HEK293 (cell line): ENCODE measurements at regions not wholly inside any gene's neighbourhood (a gene's known extent, or its start where the extent isn't known, plus 50 kb on each side); places are given as distances from the start of the nearest gene placed in this dataset.

Experiments
- CTCF ChIA-PET: fragments of 350-600 bp; formaldehyde crosslinking; extraction: SDS; loops from one replicate; lab custom pipeline; 2021; ENCODE audit warnings: antibody characterized with exemption; lab: Yijun Ruan, JAX
- POLR2A ChIA-PET: fragments of 300-600 bp; formaldehyde crosslinking; extraction: SDS; loops from one replicate; lab custom pipeline; 2020; ENCODE audit warnings: antibody characterized with exemption, inconsistent platforms; lab: Yijun Ruan, JAX
- H3K27ac ChIP-seq: fragments of 200-500 bp; sonication (Bioruptor generic); 2 replicates; pipeline ENCODE4 v1.5.1; 2014; ENCODE audit warnings: low read depth, low read length, control low read depth, inconsistent platforms; ENCODE audit errors: extremely low read depth
- H3K36me3 ChIP-seq, 2 experiments: fragments of 200-500 bp in 1 of 2; sonication (Bioruptor generic) in 1 of 2; 1 replicate in 1 of 2; 2 replicates in 1 of 2; pipeline ENCODE4 v1.5.1; 2014 to 2017; ENCODE audit warnings: inconsistent platforms in 2 of 2, low read length in 2 of 2; ENCODE audit not compliant: control insufficient read depth in 2 of 2, insufficient read depth in 1 of 2
- H3K4me1 ChIP-seq: fragments of 200-500 bp; sonication (Bioruptor generic); 2 replicates; pipeline ENCODE4 v1.5.1; 2014; ENCODE audit warnings: mild to moderate bottlenecking, low read length, inconsistent platforms; ENCODE audit not compliant: control insufficient read depth, insufficient read depth
- H3K4me3 ChIP-seq: 2 replicates; pipeline ENCODE4 v1.5.1; 2011; ENCODE audit warnings: low read depth, mild to moderate bottlenecking, control low read depth, low read length, moderate library complexity
- H3K9me3 ChIP-seq: fragments of 200-500 bp; sonication (Bioruptor generic); 2 replicates; pipeline ENCODE4 v1.5.1; 2014; ENCODE audit warnings: low read depth, low read length, inconsistent platforms; ENCODE audit not compliant: control insufficient read depth, insufficient read depth
- EGR2 ChIP-seq: fragments of 450-650 bp; formaldehyde crosslinking; IDR thresholded peaks from 2 replicates; pipeline ENCODE4 v1.5.1; 2016; ENCODE audit warnings: low read depth, missing biosample characterization, missing genetic modification characterization
- HOXA7 ChIP-seq: sonication (generic); formaldehyde crosslinking; IDR thresholded peaks from 2 replicates; pipeline ENCODE4 v1.8.1; 2022; ENCODE audit warnings: missing genetic modification reagents, borderline replicate concordance
- KLF1 ChIP-seq: fragments of 450-650 bp; formaldehyde crosslinking; IDR thresholded peaks from 2 replicates; pipeline ENCODE4 v1.5.1; 2016; ENCODE audit warnings: missing biosample characterization, missing genetic modification characterization
- KLF10 ChIP-seq: fragments of 450-650 bp; IDR thresholded peaks from 2 replicates; pipeline ENCODE4 v1.5.1; 2018; ENCODE audit warnings: missing biosample characterization, mild to moderate bottlenecking, missing genetic modification characterization
- OVOL3 ChIP-seq: fragments of 450-650 bp; formaldehyde crosslinking; IDR thresholded peaks from 2 replicates; pipeline ENCODE4 v1.5.1; 2016; ENCODE audit warnings: missing biosample characterization, missing genetic modification characterization
- PBX3 ChIP-seq: sonication (generic); formaldehyde crosslinking; IDR thresholded peaks from 2 replicates; pipeline ENCODE4 v1.8.1; 2022; ENCODE audit warnings: mild to moderate bottlenecking, moderate library complexity, missing genetic modification reagents
- SCRT1 ChIP-seq: fragments of 450-650 bp; formaldehyde crosslinking; IDR thresholded peaks from 2 replicates; pipeline ENCODE4 v1.5.1; 2016; ENCODE audit warnings: missing biosample characterization, missing genetic modification characterization, borderline replicate concordance
- ZBTB8A ChIP-seq: fragments of 450-650 bp; formaldehyde crosslinking; IDR thresholded peaks from 2 replicates; pipeline ENCODE4 v1.5.1; 2016; ENCODE audit warnings: missing biosample characterization, missing genetic modification characterization
- ZNF112 ChIP-seq: fragments of 450-650 bp; formaldehyde crosslinking; IDR thresholded peaks from 2 replicates; pipeline ENCODE4 v1.5.0; 2017; ENCODE audit warnings: missing biosample characterization, missing genetic modification characterization
- ZNF2 ChIP-seq: fragments of 450-650 bp; formaldehyde crosslinking; IDR thresholded peaks from 2 replicates; pipeline ENCODE4 v1.5.1; 2016; ENCODE audit warnings: missing biosample characterization, missing genetic modification characterization
- ZNF24 ChIP-seq: fragments of 450-650 bp; formaldehyde crosslinking; IDR thresholded peaks from 2 replicates; pipeline ENCODE4 v1.5.1; 2016; ENCODE audit warnings: missing biosample characterization, missing genetic modification characterization
- ZNF280C ChIP-seq: fragments of 450-650 bp; formaldehyde crosslinking; IDR thresholded peaks from 2 replicates; pipeline ENCODE4 v1.5.1; 2016; ENCODE audit warnings: missing biosample characterization, missing genetic modification characterization
- ZNF394 ChIP-seq: fragments of 450-650 bp; formaldehyde crosslinking; IDR thresholded peaks from 2 replicates; pipeline ENCODE4 v1.5.1; 2016; ENCODE audit warnings: missing biosample characterization, missing genetic modification characterization, mild to moderate bottlenecking, moderate library complexity, borderline replicate concordance
- ZNF473 ChIP-seq: fragments of 450-650 bp; formaldehyde crosslinking; IDR thresholded peaks from 2 replicates; pipeline ENCODE4 v1.5.1; 2017; ENCODE audit warnings: missing biosample characterization, missing genetic modification characterization
- ZNF571 ChIP-seq: fragments of 450-650 bp; formaldehyde crosslinking; IDR thresholded peaks from 2 replicates; pipeline ENCODE4 v1.5.0; 2017; ENCODE audit warnings: missing biosample characterization, missing genetic modification characterization
- ZNF645 ChIP-seq: fragments of 450-650 bp; formaldehyde crosslinking; IDR thresholded peaks from 2 replicates; pipeline ENCODE4; 2016; ENCODE audit warnings: missing biosample characterization, missing genetic modification characterization
- ZNF747 ChIP-seq: fragments of 450-650 bp; formaldehyde crosslinking; IDR thresholded peaks from 2 replicates; pipeline ENCODE4 v1.5.1; 2016; ENCODE audit warnings: missing biosample characterization, missing genetic modification characterization
- ZNF76 ChIP-seq: fragments of 450-650 bp; formaldehyde crosslinking; IDR thresholded peaks from 2 replicates; pipeline ENCODE4; 2016; ENCODE audit warnings: low read depth, missing biosample characterization, missing genetic modification characterization, borderline replicate concordance
- ZNF776 ChIP-seq: fragments of 450-650 bp; formaldehyde crosslinking; IDR thresholded peaks from 2 replicates; pipeline ENCODE4 v1.5.0; 2017; ENCODE audit warnings: missing biosample characterization, missing genetic modification characterization, borderline replicate concordance
- TF ChIP-seq, protein P1 (sequence below): fragments of 450-650 bp; formaldehyde crosslinking; IDR thresholded peaks from 2 replicates; pipeline ENCODE4 v1.5.1; 2017; ENCODE audit warnings: missing biosample characterization, missing genetic modification characterization
- TF ChIP-seq, protein P2 (sequence below): fragments of 450-650 bp; formaldehyde crosslinking; IDR thresholded peaks from 2 replicates; pipeline ENCODE4 v1.5.1; 2017; ENCODE audit warnings: missing biosample characterization, missing genetic modification characterization
- TF ChIP-seq, protein P3 (sequence below): fragments of 450-650 bp; formaldehyde crosslinking; conservative IDR thresholded peaks from 2 replicates; pipeline ENCODE4 v1.5.1; 2016; ENCODE audit warnings: low read depth, missing biosample characterization, missing genetic modification characterization

DNA sequence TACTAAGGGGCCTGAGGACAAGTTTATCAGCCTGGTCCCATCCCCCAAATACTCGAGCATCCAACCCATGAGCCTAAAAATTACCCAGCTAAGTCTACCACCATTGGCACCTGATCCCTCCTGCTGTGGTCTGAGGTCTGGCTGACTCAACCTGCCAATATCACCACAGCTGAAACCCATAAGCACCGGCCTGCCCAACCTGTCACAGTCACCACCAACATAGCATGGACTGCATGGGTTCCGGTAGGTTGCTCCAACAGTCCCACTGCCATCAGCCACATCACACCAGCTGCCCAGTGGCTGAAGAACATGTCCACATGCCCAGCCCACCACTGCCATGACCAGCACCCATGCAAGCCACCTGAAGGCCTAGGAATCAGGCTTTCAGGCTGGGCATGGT, 495.0 kb downstream of the PRELID2 start:
- CTCF ChIA-PET = no interaction called here

DNA sequence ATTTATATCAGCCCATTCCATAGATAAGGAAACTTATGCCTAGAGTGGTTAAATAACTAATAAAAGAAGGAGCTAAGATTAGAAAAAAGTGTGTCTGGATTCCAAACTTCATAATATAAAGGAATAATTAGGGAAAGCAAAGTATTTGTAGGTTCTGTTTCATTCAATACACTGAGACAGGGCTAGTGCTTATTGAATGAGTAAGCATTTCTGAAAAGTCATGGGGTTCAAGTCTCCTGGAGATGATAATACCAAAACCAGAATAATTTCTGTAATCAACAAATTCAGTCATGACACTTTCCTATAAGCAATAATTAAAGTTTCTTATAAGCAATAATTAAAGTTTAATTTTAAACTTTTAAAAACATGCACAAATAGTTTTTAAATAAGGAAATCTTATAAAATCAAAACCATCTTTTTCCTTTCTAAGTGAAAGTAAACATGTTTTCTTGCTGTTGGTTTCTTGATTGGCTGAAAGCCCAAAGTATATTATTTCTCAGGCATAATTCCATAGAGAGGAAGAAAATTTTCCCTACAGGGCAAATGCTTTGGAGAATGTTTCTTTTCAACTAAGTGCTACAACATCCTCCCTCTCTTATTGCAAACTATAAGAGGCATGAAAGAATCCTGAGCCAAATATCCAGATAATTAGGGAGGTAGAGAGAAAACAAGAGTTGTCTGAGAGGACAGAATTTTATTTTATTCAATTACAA, 510.2 kb downstream of the PRELID2 start:
- Histone ChIP-seq H3K36me3 (no peaks in the 10 kb centered on the region), H3K9me3 (no peaks in the 10 kb centered on the region), H3K27ac (no peak overlapping the region), H3K4me3 (no peak overlapping the region), H3K4me1 (no peaks in the 10 kb centered on the region)
- POLR2A ChIA-PET = no interaction called here
- CTCF ChIA-PET = interaction anchor here (1.2 kb wide), 1 partner anchor 22 kb away, joined by 4 read pairs; no protein-coding TSS in a partner anchor
- TF ChIP-seq OVOL3 (tag by site-specific recombination) = no peak
- TF ChIP-seq SCRT1 (tag by site-specific recombination) = no peak
- no peak for TF ChIP-seq ZNF776 (tag by site-specific recombination)
- TF ChIP-seq EGR2 (tag by site-specific recombination) = no peak
- no peak for TF ChIP-seq ZNF645
- TF ChIP-seq PBX3 (CRISPR knock-in tag) = no peak
- TF ChIP-seq ZNF2 (tag by site-specific recombination) = no peak
- TF ChIP-seq, all 188 proteins: peak for 0

More for the DNA sequence above, 495.0 kb downstream of the PRELID2 start:
- no peaks in the 10 kb centered on the region for H3K9me3 ChIP-seq
- no peaks in the 10 kb centered on the region for H3K4me1 ChIP-seq
- no peaks in the 10 kb centered on the region for H3K36me3 ChIP-seq
- no peak for TF ChIP-seq KLF1 (tag by site-specific recombination)
- no peak for TF ChIP-seq ZNF112
- no peak for TF ChIP-seq ZNF747 (tag by site-specific recombination)
- no peak for TF ChIP-seq ZNF24 (tag by site-specific recombination)
- no peak for TF ChIP-seq ZNF76 (tag by site-specific recombination)
- TF ChIP-seq, protein P1, sequence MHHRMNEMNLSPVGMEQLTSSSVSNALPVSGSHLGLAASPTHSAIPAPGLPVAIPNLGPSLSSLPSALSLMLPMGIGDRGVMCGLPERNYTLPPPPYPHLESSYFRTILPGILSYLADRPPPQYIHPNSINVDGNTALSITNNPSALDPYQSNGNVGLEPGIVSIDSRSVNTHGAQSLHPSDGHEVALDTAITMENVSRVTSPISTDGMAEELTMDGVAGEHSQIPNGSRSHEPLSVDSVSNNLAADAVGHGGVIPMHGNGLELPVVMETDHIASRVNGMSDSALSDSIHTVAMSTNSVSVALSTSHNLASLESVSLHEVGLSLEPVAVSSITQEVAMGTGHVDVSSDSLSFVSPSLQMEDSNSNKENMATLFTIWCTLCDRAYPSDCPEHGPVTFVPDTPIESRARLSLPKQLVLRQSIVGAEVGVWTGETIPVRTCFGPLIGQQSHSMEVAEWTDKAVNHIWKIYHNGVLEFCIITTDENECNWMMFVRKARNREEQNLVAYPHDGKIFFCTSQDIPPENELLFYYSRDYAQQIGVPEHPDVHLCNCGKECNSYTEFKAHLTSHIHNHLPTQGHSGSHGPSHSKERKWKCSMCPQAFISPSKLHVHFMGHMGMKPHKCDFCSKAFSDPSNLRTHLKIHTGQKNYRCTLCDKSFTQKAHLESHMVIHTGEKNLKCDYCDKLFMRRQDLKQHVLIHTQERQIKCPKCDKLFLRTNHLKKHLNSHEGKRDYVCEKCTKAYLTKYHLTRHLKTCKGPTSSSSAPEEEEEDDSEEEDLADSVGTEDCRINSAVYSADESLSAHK (tag by site-specific recombination) = no peak
- TF ChIP-seq, protein P2, sequence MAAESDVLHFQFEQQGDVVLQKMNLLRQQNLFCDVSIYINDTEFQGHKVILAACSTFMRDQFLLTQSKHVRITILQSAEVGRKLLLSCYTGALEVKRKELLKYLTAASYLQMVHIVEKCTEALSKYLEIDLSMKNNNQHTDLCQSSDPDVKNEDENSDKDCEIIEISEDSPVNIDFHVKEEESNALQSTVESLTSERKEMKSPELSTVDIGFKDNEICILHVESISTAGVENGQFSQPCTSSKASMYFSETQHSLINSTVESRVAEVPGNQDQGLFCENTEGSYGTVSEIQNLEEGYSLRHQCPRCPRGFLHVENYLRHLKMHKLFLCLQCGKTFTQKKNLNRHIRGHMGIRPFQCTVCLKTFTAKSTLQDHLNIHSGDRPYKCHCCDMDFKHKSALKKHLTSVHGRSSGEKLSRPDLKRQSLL (tag by site-specific recombination) = no peak
- no peak for TF ChIP-seq ZBTB8A (tag by site-specific recombination)
- TF ChIP-seq, protein P3, sequence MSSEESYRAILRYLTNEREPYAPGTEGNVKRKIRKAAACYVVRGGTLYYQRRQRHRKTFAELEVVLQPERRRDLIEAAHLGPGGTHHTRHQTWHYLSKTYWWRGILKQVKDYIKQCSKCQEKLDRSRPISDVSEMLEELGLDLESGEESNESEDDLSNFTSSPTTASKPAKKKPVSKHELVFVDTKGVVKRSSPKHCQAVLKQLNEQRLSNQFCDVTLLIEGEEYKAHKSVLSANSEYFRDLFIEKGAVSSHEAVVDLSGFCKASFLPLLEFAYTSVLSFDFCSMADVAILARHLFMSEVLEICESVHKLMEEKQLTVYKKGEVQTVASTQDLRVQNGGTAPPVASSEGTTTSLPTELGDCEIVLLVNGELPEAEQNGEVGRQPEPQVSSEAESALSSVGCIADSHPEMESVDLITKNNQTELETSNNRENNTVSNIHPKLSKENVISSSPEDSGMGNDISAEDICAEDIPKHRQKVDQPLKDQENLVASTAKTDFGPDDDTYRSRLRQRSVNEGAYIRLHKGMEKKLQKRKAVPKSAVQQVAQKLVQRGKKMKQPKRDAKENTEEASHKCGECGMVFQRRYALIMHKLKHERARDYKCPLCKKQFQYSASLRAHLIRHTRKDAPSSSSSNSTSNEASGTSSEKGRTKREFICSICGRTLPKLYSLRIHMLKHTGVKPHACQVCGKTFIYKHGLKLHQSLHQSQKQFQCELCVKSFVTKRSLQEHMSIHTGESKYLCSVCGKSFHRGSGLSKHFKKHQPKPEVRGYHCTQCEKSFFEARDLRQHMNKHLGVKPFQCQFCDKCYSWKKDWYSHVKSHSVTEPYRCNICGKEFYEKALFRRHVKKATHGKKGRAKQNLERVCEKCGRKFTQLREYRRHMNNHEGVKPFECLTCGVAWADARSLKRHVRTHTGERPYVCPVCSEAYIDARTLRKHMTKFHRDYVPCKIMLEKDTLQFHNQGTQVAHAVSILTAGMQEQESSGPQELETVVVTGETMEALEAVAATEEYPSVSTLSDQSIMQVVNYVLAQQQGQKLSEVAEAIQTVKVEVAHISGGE (tag by site-specific recombination) = no peak
- no peak for TF ChIP-seq ZNF473 (tag by site-specific recombination)
- TF ChIP-seq ZNF571 (tag by site-specific recombination) = no peak
- TF ChIP-seq HOXA7 (CRISPR knock-in tag) = no peak
- no peak for TF ChIP-seq ZNF394 (tag by site-specific recombination)
- TF ChIP-seq ZNF280C (tag by site-specific recombination) = no peak
- TF ChIP-seq KLF10 = no peak
- H3K4me3 ChIP-seq = no peak overlapping the region
- no peak overlapping the region for H3K27ac ChIP-seq
- POLR2A ChIA-PET = no interaction called here
